ENCODE measurements at regions not wholly inside any gene's neighbourhood (a gene's known extent, or its start where the extent isn't known, plus 50 kb on each side); places are given as distances from the start of the nearest gene placed in this dataset.

- TF ChIP-seq POLR2A (IDR thresholded peaks at IDR 0.05; ENCODE audit: extremely low read depth, insufficient read length) (no peak), MYC (IDR thresholded peaks at IDR 0.05; ENCODE audit: low read depth, low read length) (no peak), MAX (IDR thresholded peaks at IDR 0.05; ENCODE audit: low read depth, low read length) (no peak), CTCF (IDR thresholded peaks at IDR 0.05; ENCODE audit: low read depth, low read length) (no peak)
- no peak overlapping the region for H3K4me3 ChIP-seq (ENCODE audit: low read depth, low read length)
- DNase-seq (ENCODE audit: low read depth), result no peak
Observed at GRCh38 chr21:38625000-38625399, 126.7 kb upstream of the ERG start.

GRCh38 chr21:38626306-38626705 lies 128.0 kb upstream of the ERG start:
- no peak for DNase-seq (ENCODE audit: low read depth)
- no peak for TF ChIP-seq MYC (IDR thresholded peaks at IDR 0.05; ENCODE audit: low read depth, low read length)
- TF ChIP-seq CTCF (IDR thresholded peaks at IDR 0.05; ENCODE audit: low read depth, low read length), result no peak
- TF ChIP-seq MAX (IDR thresholded peaks at IDR 0.05; ENCODE audit: low read depth, low read length), result no peak
- no peak for TF ChIP-seq POLR2A (IDR thresholded peaks at IDR 0.05; ENCODE audit: extremely low read depth, insufficient read length)
- H3K4me3 ChIP-seq (ENCODE audit: low read depth, low read length), result no peak overlapping the region

- DNase-seq (ENCODE audit: low read depth), result no peak
- H3K4me3 ChIP-seq (ENCODE audit: low read depth, low read length), result no peak overlapping the region
- no peak for TF ChIP-seq MYC (IDR thresholded peaks at IDR 0.05; ENCODE audit: low read depth, low read length)
- TF ChIP-seq CTCF (IDR thresholded peaks at IDR 0.05; ENCODE audit: low read depth, low read length), result no peak
- TF ChIP-seq POLR2A (IDR thresholded peaks at IDR 0.05; ENCODE audit: extremely low read depth, insufficient read length), result no peak
- no peak for TF ChIP-seq MAX (IDR thresholded peaks at IDR 0.05; ENCODE audit: low read depth, low read length)
Observed at GRCh38 chr21:38628349-38628748, 130.1 kb upstream of the ERG start.

GRCh38 chr21:38631206-38631605 lies 132.9 kb upstream of the ERG start:
- no peak for DNase-seq (ENCODE audit: low read depth)
- no peak overlapping the region for H3K4me3 ChIP-seq (ENCODE audit: low read depth, low read length)
- TF ChIP-seq MAX (IDR thresholded peaks at IDR 0.05; ENCODE audit: low read depth, low read length), result no peak
- no peak for TF ChIP-seq POLR2A (IDR thresholded peaks at IDR 0.05; ENCODE audit: extremely low read depth, insufficient read length)
- TF ChIP-seq MYC (IDR thresholded peaks at IDR 0.05; ENCODE audit: low read depth, low read length), result no peak
- TF ChIP-seq CTCF (IDR thresholded peaks at IDR 0.05; ENCODE audit: low read depth, low read length), result no peak

- DNase-seq (ENCODE audit: low read depth), result no peak
- no peak overlapping the region for H3K4me3 ChIP-seq (ENCODE audit: low read depth, low read length)
- TF ChIP-seq MAX (IDR thresholded peaks at IDR 0.05; ENCODE audit: low read depth, low read length) (no peak), POLR2A (IDR thresholded peaks at IDR 0.05; ENCODE audit: extremely low read depth, insufficient read length) (no peak), MYC (IDR thresholded peaks at IDR 0.05; ENCODE audit: low read depth, low read length) (no peak), CTCF (IDR thresholded peaks at IDR 0.05; ENCODE audit: low read depth, low read length) (no peak)
Observed at GRCh38 chr21:38631676-38632075, 133.4 kb upstream of the ERG start.

GRCh38 chr21:38637161-38637560 lies 138.9 kb upstream of the ERG start:
- H3K4me3 ChIP-seq (ENCODE audit: low read depth, low read length), result no peak overlapping the region
- TF ChIP-seq POLR2A (IDR thresholded peaks at IDR 0.05; ENCODE audit: extremely low read depth, insufficient read length), result no peak
- TF ChIP-seq MYC (IDR thresholded peaks at IDR 0.05; ENCODE audit: low read depth, low read length), result no peak
- TF ChIP-seq MAX (IDR thresholded peaks at IDR 0.05; ENCODE audit: low read depth, low read length), result no peak
- TF ChIP-seq CTCF (IDR thresholded peaks at IDR 0.05; ENCODE audit: low read depth, low read length), result no peak
- DNase-seq (ENCODE audit: low read depth), result no peak
